AG04450 (cell line): ENCODE measurements at regions not wholly inside any gene's neighbourhood (a gene's known extent, or its start where the extent isn't known, plus 50 kb on each side); places are given as distances from the start of the nearest gene placed in this dataset.

Experiments used
- CTCF ChIA-PET: fragments of 300-600, 350-600 bp; formaldehyde crosslinking; extraction: SDS; loops from one replicate; lab custom pipeline; 2022; ENCODE audit warnings: antibody characterized with exemption, inconsistent platforms; lab: Charles Lee
- POLR2A ChIA-PET: fragments of 350-600 bp; formaldehyde crosslinking; extraction: SDS; loops from one replicate; lab custom pipeline; 2021; ENCODE audit warnings: antibody characterized with exemption, inconsistent platforms; lab: Yijun Ruan, JAX
- DNase-seq: peaks from one replicate; pipeline ENCODE4 v3.0.0-alpha.2; 2011; ENCODE audit warnings: low read depth, low spot score
- H3K27ac ChIP-seq: one replicate; pipeline ENCODE4 v1.5.1; 2012; ENCODE audit warnings: low read depth, low read length, control low read depth
- H3K27me3 ChIP-seq: one replicate; pipeline ENCODE4 v1.6.0; 2012; ENCODE audit warnings: low read length; ENCODE audit not compliant: control insufficient read depth, insufficient read depth
- H3K4me3 ChIP-seq: 2 replicates; pipeline ENCODE4 v1.5.1; 2011; ENCODE audit warnings: mild to moderate bottlenecking, low read depth, low read length, control low read depth
- H3K9me3 ChIP-seq: 2 replicates; pipeline ENCODE4 v1.5.1; 2012; ENCODE audit warnings: low read length; ENCODE audit not compliant: control insufficient read depth, insufficient read depth
- TF ChIP-seq, protein P1 (sequence below): IDR thresholded peaks from 2 replicates; pipeline ENCODE4 v1.5.1; 2011; ENCODE audit warnings: low read depth, low read length, control low read depth, inconsistent platforms

DNA sequence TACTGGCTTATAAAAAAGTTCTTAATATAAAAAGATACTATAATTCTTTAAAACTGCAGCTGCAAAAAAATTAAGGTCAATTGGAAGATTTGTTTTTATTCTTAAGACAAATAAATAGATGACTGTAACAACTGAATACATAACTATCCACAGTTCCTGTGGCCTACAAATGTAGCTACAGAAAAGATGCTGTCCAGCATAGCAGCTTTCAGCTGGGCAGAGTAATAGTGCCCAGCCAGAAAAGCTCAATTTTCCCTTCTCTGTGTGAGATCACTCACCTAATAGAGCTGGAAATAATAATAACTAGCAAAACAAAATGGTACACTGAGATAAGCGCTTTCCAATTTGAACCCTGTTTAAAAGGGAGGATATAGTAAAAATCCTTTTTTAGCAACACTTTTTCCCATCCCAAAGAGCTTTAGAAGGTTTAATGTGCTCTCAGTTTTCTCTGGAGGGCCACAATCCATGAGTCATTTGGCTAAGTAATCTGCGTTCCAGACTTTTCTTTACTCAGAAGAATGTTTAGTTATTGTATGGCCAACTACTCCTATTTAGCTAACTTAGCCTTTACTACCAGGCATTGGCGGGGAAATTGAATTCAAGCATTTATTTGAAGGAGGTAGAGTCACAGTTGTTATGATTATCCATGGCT lies 158.1 kb upstream of the SLC39A10 start:
- Histone ChIP-seq H3K27ac (peak overlapping the region; percentile 33), H3K27me3 (no peaks in the 10 kb centered on the region), H3K4me3 (no peak overlapping the region), H3K9me3 (no peaks in the 10 kb centered on the region)
- ChIA-PET POLR2A (interaction anchor here (2.0 kb wide), 1 partner anchor 158 kb away, joined by 9 read pairs; the partner anchor contains the start of gene SLC39A10), CTCF (interaction anchor here (0.8 to 3.0 kb wide), 9 partner anchors 8 to 165 kb away, joined by 3 to 32 read pairs (median 4); partner anchors contain the start of gene SLC39A10)
- no peak for DNase-seq
- TF ChIP-seq, protein P1, sequence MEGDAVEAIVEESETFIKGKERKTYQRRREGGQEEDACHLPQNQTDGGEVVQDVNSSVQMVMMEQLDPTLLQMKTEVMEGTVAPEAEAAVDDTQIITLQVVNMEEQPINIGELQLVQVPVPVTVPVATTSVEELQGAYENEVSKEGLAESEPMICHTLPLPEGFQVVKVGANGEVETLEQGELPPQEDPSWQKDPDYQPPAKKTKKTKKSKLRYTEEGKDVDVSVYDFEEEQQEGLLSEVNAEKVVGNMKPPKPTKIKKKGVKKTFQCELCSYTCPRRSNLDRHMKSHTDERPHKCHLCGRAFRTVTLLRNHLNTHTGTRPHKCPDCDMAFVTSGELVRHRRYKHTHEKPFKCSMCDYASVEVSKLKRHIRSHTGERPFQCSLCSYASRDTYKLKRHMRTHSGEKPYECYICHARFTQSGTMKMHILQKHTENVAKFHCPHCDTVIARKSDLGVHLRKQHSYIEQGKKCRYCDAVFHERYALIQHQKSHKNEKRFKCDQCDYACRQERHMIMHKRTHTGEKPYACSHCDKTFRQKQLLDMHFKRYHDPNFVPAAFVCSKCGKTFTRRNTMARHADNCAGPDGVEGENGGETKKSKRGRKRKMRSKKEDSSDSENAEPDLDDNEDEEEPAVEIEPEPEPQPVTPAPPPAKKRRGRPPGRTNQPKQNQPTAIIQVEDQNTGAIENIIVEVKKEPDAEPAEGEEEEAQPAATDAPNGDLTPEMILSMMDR: no peak

DNA sequence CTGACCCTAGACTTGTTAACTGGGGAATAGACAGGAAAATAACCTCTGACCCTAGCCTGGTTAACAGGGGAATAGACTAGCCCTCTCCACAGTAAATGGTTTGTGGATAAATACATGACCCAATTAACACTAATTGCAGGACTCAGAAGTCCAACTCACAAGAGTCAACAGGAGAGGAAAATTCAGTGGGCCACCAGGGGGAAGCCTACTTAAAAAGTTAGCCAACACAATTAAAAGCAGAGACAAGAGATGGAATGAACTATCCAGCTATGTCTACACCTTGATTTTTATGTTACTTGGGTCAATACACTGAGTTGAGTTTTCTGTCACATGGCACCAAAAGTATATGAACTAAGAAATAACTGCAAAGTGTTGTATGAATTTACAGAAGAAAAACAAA lies 158.8 kb upstream of the SLC39A10 start:
- POLR2A ChIA-PET: interaction anchor here (1.0 to 2.0 kb wide), 2 partner anchors 159 to 162 kb away, joined by 3 to 9 read pairs; partner anchors contain the start of gene SLC39A10
- CTCF ChIA-PET: interaction anchor here (0.6 to 3.0 kb wide), 6 partner anchors 9 to 312 kb away, joined by 3 to 32 read pairs (median 4); partner anchors contain the start of gene SLC39A10
- TF ChIP-seq, protein P1: peak; percentile 43
- Histone ChIP-seq H3K27me3 (no peaks in the 10 kb centered on the region), H3K27ac (no peak overlapping the region), H3K9me3 (no peaks in the 10 kb centered on the region), H3K4me3 (no peak overlapping the region)
- no peak for DNase-seq

DNA sequence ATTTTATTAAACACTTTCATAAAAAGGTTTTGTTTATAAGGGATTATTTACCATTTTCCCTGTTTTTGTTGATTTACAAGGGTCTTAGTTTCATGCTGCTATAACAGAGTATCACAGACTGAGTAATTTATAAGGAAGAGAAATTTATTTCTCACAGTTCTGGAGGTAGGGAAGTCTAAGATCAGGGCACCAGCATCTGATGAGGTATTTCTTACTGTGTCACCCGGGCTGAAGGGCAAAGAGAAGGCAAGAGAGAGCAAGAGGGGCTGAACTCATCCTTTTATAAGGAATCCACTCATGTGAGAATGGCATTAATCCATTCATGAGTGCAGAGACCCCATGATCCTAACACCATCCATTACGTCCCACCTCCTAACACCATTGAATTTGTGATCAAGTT lies 160.0 kb upstream of the SLC39A10 start:
- TF ChIP-seq, protein P1: no peak
- Histone ChIP-seq H3K4me3 (no peak overlapping the region), H3K27me3 (no peaks in the 10 kb centered on the region), H3K9me3 (no peaks in the 10 kb centered on the region), H3K27ac (no peak overlapping the region)
- ChIA-PET POLR2A (no interaction called here), CTCF (no interaction called here)
- no peak for DNase-seq

DNA sequence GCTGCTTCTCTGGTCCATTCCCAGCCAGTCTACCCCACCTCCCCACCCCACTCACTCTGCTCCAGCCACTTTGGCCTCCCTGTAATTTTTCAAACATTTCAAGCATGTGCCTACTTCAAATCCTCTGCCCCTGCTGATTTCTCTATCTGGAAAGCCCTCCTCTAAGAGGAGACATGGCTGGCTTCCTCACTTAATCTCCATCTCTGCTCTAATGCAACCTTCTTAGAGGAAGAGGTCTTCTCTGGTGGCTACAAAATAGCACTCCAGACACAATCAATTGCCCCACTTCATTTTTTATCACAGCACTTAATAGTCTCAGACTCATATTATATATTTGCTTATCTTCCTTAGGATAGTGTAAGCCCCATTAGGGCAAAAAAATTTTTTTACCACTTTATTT lies 161.1 kb upstream of the SLC39A10 start:
- POLR2A ChIA-PET: no interaction called here
- DNase-seq: no peak
- TF ChIP-seq, protein P1: no peak
- Histone ChIP-seq H3K27ac (no peak overlapping the region), H3K4me3 (no peak overlapping the region), H3K27me3 (no peaks in the 10 kb centered on the region), H3K9me3 (no peaks in the 10 kb centered on the region)
- CTCF ChIA-PET: no interaction called here

DNA sequence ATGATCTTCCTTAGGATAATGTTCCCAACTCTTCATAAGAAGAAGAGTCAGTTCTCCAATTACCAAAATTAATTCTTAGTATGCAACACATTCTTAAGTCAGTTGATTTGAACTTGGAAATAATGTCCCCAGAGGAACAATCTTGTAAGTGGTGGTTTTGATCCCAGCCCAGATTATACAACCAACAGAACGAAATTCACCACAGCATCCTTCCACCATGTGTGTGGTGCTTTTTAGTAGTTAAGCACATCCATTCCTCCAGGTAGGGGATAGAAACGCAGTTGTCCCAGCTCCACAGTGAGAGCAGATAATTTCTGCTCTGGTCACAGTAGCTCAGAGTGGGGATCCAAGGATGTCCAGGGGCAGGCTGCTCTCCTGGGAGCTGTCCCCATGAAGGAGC lies 161.7 kb upstream of the SLC39A10 start:
- Histone ChIP-seq H3K9me3 (no peaks in the 10 kb centered on the region), H3K4me3 (no peak overlapping the region), H3K27ac (no peak overlapping the region), H3K27me3 (no peaks in the 10 kb centered on the region)
- DNase-seq: no peak
- ChIA-PET POLR2A (no interaction called here), CTCF (no interaction called here)
- TF ChIP-seq, protein P1: no peak
